Trophoblast cell (in vitro differentiated cells and primary cell): ENCODE measurements at regions not wholly inside any gene's neighbourhood (a gene's known extent, or its start where the extent isn't known, plus 50 kb on each side); places are given as distances from the start of the nearest gene placed in this dataset.

Experiments
- DNase-seq, 2 donors: peaks; one replicate each; pipeline ENCODE4 v3.0.0-alpha.2; 2016
- H2AFZ ChIP-seq: 2 replicates; pipeline ENCODE4 v1.6.1; 2013; ENCODE audit warnings: low read length, moderate library complexity, mild to moderate bottlenecking; ENCODE audit not compliant: insufficient read depth, poor library complexity
- H2AK5ac ChIP-seq: 2 replicates; pipeline ENCODE4 v1.6.1; 2013; ENCODE audit warnings: mild to moderate bottlenecking, low read length
- H2BK120ac ChIP-seq: 2 replicates; pipeline ENCODE4 v1.6.1; 2013; ENCODE audit warnings: low read length, mild to moderate bottlenecking, moderate library complexity; ENCODE audit not compliant: insufficient read depth, poor library complexity
- H2BK12ac ChIP-seq: 2 replicates; pipeline ENCODE4 v1.6.1; 2013; ENCODE audit warnings: mild to moderate bottlenecking, low read length, moderate library complexity
- H2BK5ac ChIP-seq: 2 replicates; pipeline ENCODE4 v1.6.1; 2013; ENCODE audit warnings: low read length, low read depth, moderate library complexity, mild to moderate bottlenecking; ENCODE audit not compliant: poor library complexity
- H3K14ac ChIP-seq: 2 replicates; pipeline ENCODE4 v1.6.1; 2013; ENCODE audit warnings: mild to moderate bottlenecking, low read length
- H3K18ac ChIP-seq: 2 replicates; pipeline ENCODE4 v1.6.1; 2013; ENCODE audit warnings: mild to moderate bottlenecking, low read length
- H3K23ac ChIP-seq: 2 replicates; pipeline ENCODE4 v1.6.1; 2013; ENCODE audit warnings: low read length
- H3K27ac ChIP-seq: 2 replicates; pipeline ENCODE4 v1.5.1; 2013; ENCODE audit warnings: low read depth, mild to moderate bottlenecking, inconsistent platforms, low read length, moderate library complexity
- H3K27me3 ChIP-seq: 2 replicates; pipeline ENCODE4 v1.6.1; 2013; ENCODE audit warnings: inconsistent platforms, mild to moderate bottlenecking, low read length, moderate library complexity; ENCODE audit not compliant: insufficient read depth
- H3K36me3 ChIP-seq, 2 experiments: 1 replicate in 1 of 2; 2 replicates in 1 of 2; pipeline ENCODE4 v1.6.1; 2013; ENCODE audit warnings: low read length in 2 of 2, mild to moderate bottlenecking in 2 of 2, moderate library complexity in 1 of 2; ENCODE audit not compliant: insufficient read depth in 2 of 2, control insufficient read depth in 1 of 2
- H3K4ac ChIP-seq: 2 replicates; pipeline ENCODE4 v1.6.1; 2013; ENCODE audit warnings: low read depth, mild to moderate bottlenecking, low read length, moderate library complexity
- H3K4me1 ChIP-seq, 2 experiments: 1 replicate in 1 of 2; 2 replicates in 1 of 2; pipeline ENCODE4 v1.6.1; 2013; ENCODE audit warnings: low read length in 2 of 2, mild to moderate bottlenecking in 2 of 2, moderate library complexity in 1 of 2; ENCODE audit not compliant: insufficient read depth in 2 of 2, control insufficient read depth in 1 of 2
- H3K4me2 ChIP-seq: 2 replicates; pipeline ENCODE4 v1.6.1; 2013; ENCODE audit warnings: inconsistent platforms, mild to moderate bottlenecking, low read length, moderate library complexity
- H3K4me3 ChIP-seq: 2 replicates; pipeline ENCODE4 v1.5.1; 2013; ENCODE audit warnings: mild to moderate bottlenecking, low read depth, low read length, inconsistent platforms
- H3K79me1 ChIP-seq: one replicate; pipeline ENCODE4 v1.6.1; 2013; ENCODE audit warnings: low read length
- H3K79me2 ChIP-seq: 2 replicates; pipeline ENCODE4 v1.6.1; 2013; ENCODE audit warnings: low read length, mild to moderate bottlenecking; ENCODE audit not compliant: control insufficient read depth, insufficient read depth, poor library complexity
- H3K9ac ChIP-seq: 2 replicates; pipeline ENCODE4 v1.6.1; 2013; ENCODE audit warnings: mild to moderate bottlenecking, low read length
- H3K9me3 ChIP-seq: 2 replicates; pipeline ENCODE4 v1.6.1; 2013; ENCODE audit warnings: low read depth, mild to moderate bottlenecking, control low read depth, inconsistent platforms, low read length; ENCODE audit not compliant: insufficient read depth
- H4K12ac ChIP-seq: 2 replicates; pipeline ENCODE4 v1.6.1; 2013; ENCODE audit warnings: low read depth, mild to moderate bottlenecking, low read length, moderate library complexity
- H4K8ac ChIP-seq: 2 replicates; pipeline ENCODE4 v1.6.1; 2013; ENCODE audit warnings: low read depth, mild to moderate bottlenecking, low read length, moderate library complexity
- H4K91ac ChIP-seq: one replicate; pipeline ENCODE4 v1.6.1; 2013; ENCODE audit warnings: low read depth, mild to moderate bottlenecking, low read length, moderate library complexity
- WGBS: extraction: QIAGEN DNeasy Blood & Tissue Kit; methylation state at CpG from one replicate; pipeline ENCODE4 v1.1.7; 2013; ENCODE audit warnings: missing lambda C conversion rate; ENCODE audit not compliant: insufficient read length, insufficient coverage; ENCODE audit errors: extremely low coverage; 5-methylcytosine and 5-hydroxymethylcytosine counted together

- Histone ChIP-seq H2AK5ac (no peak overlapping the region), H3K79me2 (no peaks in the 10 kb centered on the region), H3K4me1 (peaks cover 11 to 16% of the 10 kb centered on the region in 2 experiments), H4K12ac (no peak overlapping the region), H2BK120ac (no peak overlapping the region), H3K9ac (no peak overlapping the region), H3K9me3 (peaks cover 5% of the 10 kb centered on the region), H3K18ac (no peak overlapping the region), H3K23ac (no peak overlapping the region), H3K14ac (no peak overlapping the region), H3K36me3 (no peaks in the 10 kb centered on the region), H3K4ac (no peak overlapping the region), H2BK5ac (no peak overlapping the region), H3K4me2 (no peak overlapping the region), H2BK12ac (no peak overlapping the region), H3K27ac (no peak overlapping the region), H3K4me3 (no peak overlapping the region), H3K79me1 (peaks cover 3% of the 10 kb centered on the region), H2AFZ (no peak overlapping the region), H4K8ac (no peak overlapping the region), H3K27me3 (no peaks in the 10 kb centered on the region), H4K91ac (no peak overlapping the region)
- peak; percentile 60 to 77 for DNase-seq
- WGBS, result no CpG with 5 or more reads among the region's 20 CpGs
Measured at GRCh38 chr16:87132361-87133014, 184.7 kb downstream of the C16orf95 start.

DNA sequence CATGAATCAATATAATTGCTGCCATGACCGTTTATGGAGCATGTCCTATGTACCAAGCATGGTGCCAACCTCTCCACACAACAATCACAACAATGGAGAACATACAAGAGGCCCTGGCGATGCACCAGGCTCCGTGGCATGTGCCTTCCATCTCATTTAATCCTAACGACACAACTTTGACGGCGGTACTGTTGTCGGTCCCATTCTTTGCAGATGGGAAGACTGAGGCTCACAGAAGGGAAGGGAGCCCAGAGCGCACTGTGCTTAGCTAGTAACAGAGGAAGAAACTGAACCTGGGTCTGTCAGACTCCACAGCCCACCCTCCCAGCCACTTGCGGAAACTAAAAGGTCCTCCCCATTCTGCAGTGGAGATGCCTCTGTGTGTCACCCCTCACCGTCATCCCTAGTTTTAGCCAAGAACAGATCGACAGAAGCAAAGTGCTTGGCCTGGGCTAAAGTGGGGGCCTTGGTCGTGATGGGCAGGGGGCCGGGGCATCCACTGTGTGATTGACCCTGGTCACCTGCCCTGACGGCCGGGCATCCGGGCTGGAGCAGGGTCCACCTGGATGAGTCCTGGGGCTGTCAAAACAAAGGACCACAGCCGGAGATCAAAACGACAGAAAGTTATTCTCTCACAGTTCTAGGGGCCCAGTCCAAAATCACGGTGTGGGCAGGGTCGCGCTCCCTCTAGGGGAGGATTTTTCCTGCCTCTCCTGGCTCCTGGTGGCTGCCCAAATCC is 183.9 kb downstream of the C16orf95 start:
- H3K4me2 ChIP-seq, result no peak overlapping the region
- no CpG with 5 or more reads among the region's 21 CpGs for WGBS

GRCh38 chr16:87133966-87134627 is 183.1 kb downstream of the C16orf95 start:
- Histone ChIP-seq H3K4me3 (no peak overlapping the region), H2AFZ (no peak overlapping the region), H4K91ac (no peak overlapping the region), H3K27me3 (no peaks in the 10 kb centered on the region), H3K79me1 (peaks cover 2% of the 10 kb centered on the region), H3K4me2 (no peak overlapping the region), H4K12ac (no peak overlapping the region), H3K9ac (no peak overlapping the region), H3K18ac (no peak overlapping the region), H2AK5ac (no peak overlapping the region), H2BK12ac (no peak overlapping the region), H3K4ac (no peak overlapping the region), H3K14ac (no peak overlapping the region), H4K8ac (no peak overlapping the region), H2BK5ac (no peak overlapping the region), H2BK120ac (no peak overlapping the region), H3K27ac (no peak overlapping the region), H3K36me3 (no peaks in the 10 kb centered on the region), H3K23ac (no peak overlapping the region), H3K4me1 (peaks cover 8 to 12% of the 10 kb centered on the region in 2 experiments), H3K79me2 (no peaks in the 10 kb centered on the region), H3K9me3 (peaks cover 3% of the 10 kb centered on the region)
- WGBS, result no CpG with 5 or more reads among the region's 17 CpGs
- no peak for DNase-seq

More for the DNA sequence above, 183.9 kb downstream of the C16orf95 start:
- no peaks in the 10 kb centered on the region for H3K27me3 ChIP-seq
- no peak overlapping the region for H2BK12ac ChIP-seq
- DNase-seq, result no peak
- peaks cover 5% of the 10 kb centered on the region for H3K9me3 ChIP-seq
- no peak overlapping the region for H3K14ac ChIP-seq
- no peak overlapping the region for H3K23ac ChIP-seq
- no peak overlapping the region for H4K91ac ChIP-seq
- H3K27ac ChIP-seq, result no peak overlapping the region
- H3K36me3 ChIP-seq, result no peaks in the 10 kb centered on the region
- H3K4me3 ChIP-seq, result no peak overlapping the region
- no peaks in the 10 kb centered on the region for H3K79me2 ChIP-seq
- H3K4me1 ChIP-seq, result peaks cover 8 to 12% of the 10 kb centered on the region in 2 experiments
- H3K9ac ChIP-seq, result no peak overlapping the region
- no peak overlapping the region for H2BK120ac ChIP-seq
- no peak overlapping the region for H3K4ac ChIP-seq
- no peak overlapping the region for H4K12ac ChIP-seq
- H4K8ac ChIP-seq, result no peak overlapping the region
- no peak overlapping the region for H3K18ac ChIP-seq
- H2AFZ ChIP-seq, result no peak overlapping the region
- no peak overlapping the region for H2BK5ac ChIP-seq
- no peak overlapping the region for H2AK5ac ChIP-seq
- peaks cover 2% of the 10 kb centered on the region for H3K79me1 ChIP-seq

- Histone ChIP-seq H3K79me2 (no peaks in the 10 kb centered on the region), H3K9me3 (peaks cover 3% of the 10 kb centered on the region), H3K4me1 (peaks cover 8 to 11% of the 10 kb centered on the region in 2 experiments), H3K23ac (no peak overlapping the region), H3K79me1 (peaks cover 2% of the 10 kb centered on the region), H2AK5ac (no peak overlapping the region), H3K27ac (no peak overlapping the region), H3K9ac (no peak overlapping the region), H3K4ac (no peak overlapping the region), H3K4me2 (no peak overlapping the region), H4K8ac (no peak overlapping the region), H3K14ac (no peak overlapping the region), H3K18ac (no peak overlapping the region), H2AFZ (no peak overlapping the region), H2BK120ac (no peak overlapping the region), H4K91ac (no peak overlapping the region), H3K36me3 (no peaks in the 10 kb centered on the region), H4K12ac (no peak overlapping the region), H2BK5ac (no peak overlapping the region), H3K27me3 (no peaks in the 10 kb centered on the region), H3K4me3 (no peak overlapping the region), H2BK12ac (no peak overlapping the region)
- no peak for DNase-seq
- no CpG with 5 or more reads among the region's 7 CpGs for WGBS
Measured at GRCh38 chr16:87134628-87134995, 182.6 kb downstream of the C16orf95 start.
